Neural cell (in vitro differentiated cells): ENCODE measurements at regions not wholly inside any gene's neighbourhood (a gene's known extent, or its start where the extent isn't known, plus 50 kb on each side); places are given as distances from the start of the nearest gene placed in this dataset.

ENCODE experiments used
- H2AFZ ChIP-seq: fragments of 200-600, 300-800 bp; sonication (generic), shearing (Covaris generic); 2 replicates; pipeline ENCODE4 v1.6.0; 2014; ENCODE audit warnings: low read depth, mild to moderate bottlenecking, antibody characterized with exemption, low read length, moderate library complexity
- H3F3A ChIP-seq: fragments of 200-600 bp; shearing (Covaris generic); 2 replicates; pipeline ENCODE4 v1.6.1; 2016; ENCODE audit warnings: mild to moderate bottlenecking, moderate library complexity, mixed read lengths, antibody characterized with exemption, low read length; ENCODE audit not compliant: insufficient read depth, poor library complexity, severe bottlenecking
- H3K27ac ChIP-seq: fragments of 200-600, 300-800 bp; sonication (generic), shearing (Covaris generic); 2 replicates; pipeline ENCODE4 v1.5.1; 2014; ENCODE audit warnings: mild to moderate bottlenecking, low read length, moderate library complexity
- H3K27me3 ChIP-seq: fragments of 300-800, 200-600 bp; sonication (generic), shearing (Covaris generic); 2 replicates; pipeline ENCODE4 v1.6.0; 2014; ENCODE audit warnings: mild to moderate bottlenecking, low read depth, low read length, moderate library complexity; ENCODE audit not compliant: insufficient read depth
- H3K36me3 ChIP-seq: fragments of 300-800, 200-600 bp; sonication (generic), shearing (Covaris generic); 2 replicates; pipeline ENCODE4 v1.5.1; 2014; ENCODE audit warnings: mild to moderate bottlenecking, antibody characterized with exemption, low read length, moderate library complexity; ENCODE audit not compliant: insufficient read depth
- H3K4me2 ChIP-seq: fragments of 300-800, 200-600 bp; sonication (generic), shearing (Covaris generic); 2 replicates; pipeline ENCODE4 v1.6.0; 2014; ENCODE audit warnings: mild to moderate bottlenecking, low read length
- H3K4me3 ChIP-seq: fragments of 300-800, 200-600 bp; sonication (generic), shearing (Covaris generic); 2 replicates; pipeline ENCODE4 v1.5.1; 2014; ENCODE audit warnings: mild to moderate bottlenecking, low read length, moderate library complexity
- H3K79me2 ChIP-seq: fragments of 200-600 bp; shearing (Covaris generic); replicated peaks from 2 replicates; pipeline ENCODE4 v1.6.0; 2014; ENCODE audit warnings: mild to moderate bottlenecking, low read length, moderate library complexity; ENCODE audit not compliant: insufficient read depth
- H3K9ac ChIP-seq: fragments of 300-800, 200-600 bp; sonication (generic), shearing (Covaris generic); 2 replicates; pipeline ENCODE4 v1.6.1; 2016; ENCODE audit warnings: mild to moderate bottlenecking, low read length, mixed read lengths
- H3K9me2 ChIP-seq: fragments of 200-600 bp; shearing (Covaris generic); 2 replicates; pipeline ENCODE4 v1.6.1; 2016; ENCODE audit warnings: mild to moderate bottlenecking, low read length, mixed read lengths; ENCODE audit not compliant: insufficient read depth
- H3K9me3 ChIP-seq: fragments of 200-600, 300-800 bp; sonication (generic), shearing (Covaris generic); 2 replicates; pipeline ENCODE4 v1.6.1; 2016; ENCODE audit warnings: mild to moderate bottlenecking, mixed run types, low read length, moderate library complexity, mixed read lengths
- H4K20me1 ChIP-seq: fragments of 200-600 bp; shearing (Covaris generic); 2 replicates; pipeline ENCODE4 v1.6.1; 2016; ENCODE audit warnings: mild to moderate bottlenecking, mixed run types; ENCODE audit not compliant: insufficient read depth
- EP300 ChIP-seq: fragments of 450-650 bp; conservative IDR thresholded peaks from 2 replicates; pipeline ENCODE4 v1.6.1; 2014; ENCODE audit warnings: antibody characterized with exemption, mild to moderate bottlenecking, moderate library complexity; ENCODE audit not compliant: poor library complexity, severe bottlenecking
- EZH2 ChIP-seq: fragments of 200-600, 300-800 bp; shearing (Covaris generic), sonication (generic); IDR thresholded peaks from 2 replicates; pipeline ENCODE4 v1.6.1; 2014; ENCODE audit warnings: antibody characterized with exemption, low read length, borderline replicate concordance, mild to moderate bottlenecking; ENCODE audit not compliant: insufficient read depth, poor library complexity, severe bottlenecking
- MXI1 ChIP-seq: fragments of 450-650 bp; conservative IDR thresholded peaks from 2 replicates; pipeline ENCODE4 v1.6.1; 2014; ENCODE audit warnings: antibody characterized with exemption, mild to moderate bottlenecking; ENCODE audit not compliant: poor library complexity, severe bottlenecking
- POLR2AphosphoS5 ChIP-seq: IDR thresholded peaks from 2 replicates; pipeline ENCODE4 v1.6.1; 2012
- RAD21 ChIP-seq: fragments of 450-650 bp; conservative IDR thresholded peaks from 2 replicates; pipeline ENCODE4 v1.6.1; 2014; ENCODE audit warnings: antibody characterized with exemption, mild to moderate bottlenecking, moderate library complexity
- SMC3 ChIP-seq: fragments of 450-650 bp; conservative IDR thresholded peaks from 2 replicates; pipeline ENCODE4 v1.6.1; 2014; ENCODE audit warnings: antibody characterized with exemption, mild to moderate bottlenecking, moderate library complexity; ENCODE audit not compliant: poor library complexity
- TAF1 ChIP-seq: IDR thresholded peaks from 2 replicates; pipeline ENCODE4 v1.6.1; 2012; ENCODE audit warnings: low read depth
- TF ChIP-seq, protein P1 (sequence below): fragments of 450-650 bp; IDR thresholded peaks from 2 replicates; pipeline ENCODE4 v1.5.1; 2014; ENCODE audit warnings: antibody characterized with exemption, mild to moderate bottlenecking, moderate library complexity; ENCODE audit not compliant: poor library complexity, severe bottlenecking
- TF ChIP-seq, protein P2 (sequence below): IDR thresholded peaks from 2 replicates; pipeline ENCODE4 v1.6.1; 2012; ENCODE audit warnings: borderline replicate concordance

DNA sequence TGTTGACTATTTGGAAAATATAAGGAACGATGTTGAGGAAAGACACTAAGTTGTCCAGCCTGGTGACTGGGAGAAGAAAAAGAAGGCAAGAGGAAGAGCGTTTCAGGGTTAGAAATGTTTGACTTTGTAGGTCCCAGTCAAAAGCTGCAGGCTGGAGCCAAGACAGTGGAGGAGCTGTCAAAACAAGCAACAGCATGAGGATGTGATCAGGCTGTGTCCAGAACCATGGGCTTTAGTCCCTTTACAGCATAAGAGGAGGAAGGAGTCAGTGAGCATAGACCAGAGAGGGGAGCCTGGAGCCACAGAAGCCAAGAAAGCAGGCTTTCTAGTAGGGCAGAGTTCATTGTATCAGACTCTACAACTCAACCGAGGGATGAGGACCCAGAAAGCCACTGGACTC lies 658.5 kb downstream of the BNC2 start:
- TF ChIP-seq SMC3 = no peak
- TF ChIP-seq TAF1 = no peak
- TF ChIP-seq, protein P1, sequence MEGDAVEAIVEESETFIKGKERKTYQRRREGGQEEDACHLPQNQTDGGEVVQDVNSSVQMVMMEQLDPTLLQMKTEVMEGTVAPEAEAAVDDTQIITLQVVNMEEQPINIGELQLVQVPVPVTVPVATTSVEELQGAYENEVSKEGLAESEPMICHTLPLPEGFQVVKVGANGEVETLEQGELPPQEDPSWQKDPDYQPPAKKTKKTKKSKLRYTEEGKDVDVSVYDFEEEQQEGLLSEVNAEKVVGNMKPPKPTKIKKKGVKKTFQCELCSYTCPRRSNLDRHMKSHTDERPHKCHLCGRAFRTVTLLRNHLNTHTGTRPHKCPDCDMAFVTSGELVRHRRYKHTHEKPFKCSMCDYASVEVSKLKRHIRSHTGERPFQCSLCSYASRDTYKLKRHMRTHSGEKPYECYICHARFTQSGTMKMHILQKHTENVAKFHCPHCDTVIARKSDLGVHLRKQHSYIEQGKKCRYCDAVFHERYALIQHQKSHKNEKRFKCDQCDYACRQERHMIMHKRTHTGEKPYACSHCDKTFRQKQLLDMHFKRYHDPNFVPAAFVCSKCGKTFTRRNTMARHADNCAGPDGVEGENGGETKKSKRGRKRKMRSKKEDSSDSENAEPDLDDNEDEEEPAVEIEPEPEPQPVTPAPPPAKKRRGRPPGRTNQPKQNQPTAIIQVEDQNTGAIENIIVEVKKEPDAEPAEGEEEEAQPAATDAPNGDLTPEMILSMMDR = no peak
- TF ChIP-seq, protein P2, sequence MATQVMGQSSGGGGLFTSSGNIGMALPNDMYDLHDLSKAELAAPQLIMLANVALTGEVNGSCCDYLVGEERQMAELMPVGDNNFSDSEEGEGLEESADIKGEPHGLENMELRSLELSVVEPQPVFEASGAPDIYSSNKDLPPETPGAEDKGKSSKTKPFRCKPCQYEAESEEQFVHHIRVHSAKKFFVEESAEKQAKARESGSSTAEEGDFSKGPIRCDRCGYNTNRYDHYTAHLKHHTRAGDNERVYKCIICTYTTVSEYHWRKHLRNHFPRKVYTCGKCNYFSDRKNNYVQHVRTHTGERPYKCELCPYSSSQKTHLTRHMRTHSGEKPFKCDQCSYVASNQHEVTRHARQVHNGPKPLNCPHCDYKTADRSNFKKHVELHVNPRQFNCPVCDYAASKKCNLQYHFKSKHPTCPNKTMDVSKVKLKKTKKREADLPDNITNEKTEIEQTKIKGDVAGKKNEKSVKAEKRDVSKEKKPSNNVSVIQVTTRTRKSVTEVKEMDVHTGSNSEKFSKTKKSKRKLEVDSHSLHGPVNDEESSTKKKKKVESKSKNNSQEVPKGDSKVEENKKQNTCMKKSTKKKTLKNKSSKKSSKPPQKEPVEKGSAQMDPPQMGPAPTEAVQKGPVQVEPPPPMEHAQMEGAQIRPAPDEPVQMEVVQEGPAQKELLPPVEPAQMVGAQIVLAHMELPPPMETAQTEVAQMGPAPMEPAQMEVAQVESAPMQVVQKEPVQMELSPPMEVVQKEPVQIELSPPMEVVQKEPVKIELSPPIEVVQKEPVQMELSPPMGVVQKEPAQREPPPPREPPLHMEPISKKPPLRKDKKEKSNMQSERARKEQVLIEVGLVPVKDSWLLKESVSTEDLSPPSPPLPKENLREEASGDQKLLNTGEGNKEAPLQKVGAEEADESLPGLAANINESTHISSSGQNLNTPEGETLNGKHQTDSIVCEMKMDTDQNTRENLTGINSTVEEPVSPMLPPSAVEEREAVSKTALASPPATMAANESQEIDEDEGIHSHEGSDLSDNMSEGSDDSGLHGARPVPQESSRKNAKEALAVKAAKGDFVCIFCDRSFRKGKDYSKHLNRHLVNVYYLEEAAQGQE = no peak
- no peak for TF ChIP-seq EZH2
- no peak for TF ChIP-seq POLR2AphosphoS5
- no peak for TF ChIP-seq RAD21
- no peak for TF ChIP-seq MXI1
- no peak for TF ChIP-seq EP300
- no peak overlapping the region for H3K4me2 ChIP-seq
- no peak overlapping the region for H3K4me3 ChIP-seq
- no peak overlapping the region for H3K9ac ChIP-seq
- H3F3A ChIP-seq = no peaks in the 10 kb centered on the region
- no peaks in the 10 kb centered on the region for H3K36me3 ChIP-seq
- H3K27me3 ChIP-seq = no peaks in the 10 kb centered on the region
- no peak overlapping the region for H3K27ac ChIP-seq
- no peaks in the 10 kb centered on the region for H3K9me3 ChIP-seq
- H4K20me1 ChIP-seq = no peaks in the 10 kb centered on the region
- no peaks in the 10 kb centered on the region for H3K79me2 ChIP-seq
- H2AFZ ChIP-seq = no peak overlapping the region
- no peaks in the 10 kb centered on the region for H3K9me2 ChIP-seq

DNA sequence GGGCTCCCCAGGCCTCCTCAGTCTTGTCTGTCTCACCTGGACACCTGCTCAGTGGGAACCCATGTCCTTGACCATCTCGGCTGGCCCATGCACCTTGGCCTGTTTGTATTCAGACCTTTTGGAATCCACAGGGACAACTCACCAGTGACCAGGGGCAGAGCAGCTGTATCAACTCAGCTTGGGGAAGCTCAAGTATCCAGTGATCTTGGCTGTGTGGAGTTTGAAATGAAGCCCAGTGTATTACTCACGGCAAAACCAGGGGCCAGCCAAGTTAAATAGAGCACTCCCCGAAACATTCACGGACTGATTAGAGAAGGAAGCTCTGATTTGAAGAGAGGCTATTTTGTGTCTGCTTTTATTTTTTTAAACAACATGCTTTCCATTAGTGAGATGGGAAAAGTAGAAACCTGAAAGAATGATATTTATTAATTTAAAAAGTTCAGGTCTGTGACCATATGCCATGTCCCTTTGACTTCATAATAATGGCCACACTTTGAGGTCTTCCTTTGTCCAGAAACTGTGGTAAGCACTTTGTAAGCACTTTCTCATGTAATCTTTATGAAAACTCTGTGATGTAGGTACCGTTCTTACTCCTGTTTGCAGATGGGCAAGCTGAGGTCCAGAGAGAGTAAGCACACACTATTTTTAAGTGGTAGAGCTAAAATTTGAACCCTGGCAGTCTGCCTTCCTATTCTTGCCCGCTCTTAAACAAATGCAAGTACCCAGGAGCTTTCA lies 656.5 kb downstream of the BNC2 start:
- no peak overlapping the region for H3K9ac ChIP-seq
- H3K4me2 ChIP-seq = no peak overlapping the region
- H3K27me3 ChIP-seq = no peaks in the 10 kb centered on the region
- no peak overlapping the region for H3K4me3 ChIP-seq
- no peaks in the 10 kb centered on the region for H3K9me3 ChIP-seq
- no peaks in the 10 kb centered on the region for H3F3A ChIP-seq
- no peak overlapping the region for H2AFZ ChIP-seq
- H4K20me1 ChIP-seq = no peaks in the 10 kb centered on the region
- H3K79me2 ChIP-seq = no peaks in the 10 kb centered on the region
- no peaks in the 10 kb centered on the region for H3K36me3 ChIP-seq
- TF ChIP-seq EP300 = no peak
- TF ChIP-seq TAF1 = no peak
- no peak for TF ChIP-seq EZH2
- no peak for TF ChIP-seq SMC3
- TF ChIP-seq, protein P2 = no peak
- TF ChIP-seq RAD21 = no peak
- TF ChIP-seq POLR2AphosphoS5 = no peak
- no peak for TF ChIP-seq MXI1
- TF ChIP-seq, protein P1 = no peak
- no peak overlapping the region for H3K27ac ChIP-seq
- no peaks in the 10 kb centered on the region for H3K9me2 ChIP-seq
